ENCODE measurements at regions not wholly inside any gene's neighbourhood (a gene's known extent, or its start where the extent isn't known, plus 50 kb on each side); places are given as distances from the start of the nearest gene placed in this dataset.
"Not testable (repeated sequence)": the region's sequence is repeated elsewhere in the genome, so short reads cannot be mapped to it uniquely, and the experiment has no call there.

DNA sequence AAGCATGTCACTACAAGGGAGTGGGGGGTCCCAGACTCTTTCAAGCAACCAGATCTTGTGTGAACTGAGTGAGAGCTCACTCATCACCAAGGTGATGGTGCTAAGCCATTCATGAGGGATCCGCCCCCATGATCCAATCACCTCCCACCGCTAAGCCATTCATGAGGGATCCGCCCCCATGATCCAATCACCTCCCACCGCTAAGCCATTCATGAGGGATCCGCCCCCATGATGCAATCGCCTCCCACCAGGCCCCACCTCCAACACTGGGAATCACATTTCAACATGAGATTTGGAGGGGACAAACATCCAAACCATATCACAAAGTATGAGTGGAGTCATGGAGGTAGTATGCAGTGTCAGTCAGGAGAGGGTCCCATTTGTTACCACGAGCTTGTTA, 64.8 kb upstream of the PROKR2 start:
- DNase-seq: not testable (repeated sequence)

DNA sequence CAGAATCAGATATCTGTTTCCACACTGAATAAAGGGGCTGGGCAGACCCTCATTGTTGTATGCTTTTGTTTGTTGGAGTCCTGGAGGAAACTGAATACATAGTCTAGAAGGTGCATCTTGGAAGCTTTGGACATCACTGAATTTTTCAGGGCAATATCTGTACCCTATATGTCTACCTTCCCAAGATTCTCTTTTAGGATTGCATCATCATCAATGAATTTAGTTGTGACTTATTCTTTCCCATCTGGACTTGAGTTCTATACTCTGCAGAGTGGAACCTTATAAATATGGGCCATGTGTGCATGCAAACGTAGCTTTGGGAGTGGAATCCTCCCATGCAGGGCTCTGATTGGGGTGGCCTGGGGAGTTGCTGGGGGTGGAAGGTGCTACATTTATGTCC, 60.7 kb upstream of the PROKR2 start:
- no peak for DNase-seq

DNA sequence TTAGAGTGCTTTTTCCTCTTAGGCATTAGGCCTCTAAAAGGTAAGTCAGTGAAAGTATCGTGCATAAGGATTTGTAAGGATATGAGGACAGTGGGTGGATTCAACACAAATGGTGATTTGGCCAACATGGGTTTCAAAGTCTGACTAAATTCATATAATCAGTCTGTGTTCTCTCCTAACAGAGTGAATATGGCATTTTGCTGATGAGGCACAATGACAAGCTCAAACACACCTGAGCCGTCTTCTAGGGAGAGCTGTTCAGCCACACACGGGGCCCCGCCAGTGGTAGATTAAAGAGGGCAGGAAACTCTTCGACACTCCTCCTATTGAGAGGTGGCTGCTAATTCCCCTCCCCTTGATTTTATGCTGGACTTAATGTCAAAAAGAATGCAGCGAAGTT, 59.5 kb upstream of the PROKR2 start:
- no peak for DNase-seq

DNA sequence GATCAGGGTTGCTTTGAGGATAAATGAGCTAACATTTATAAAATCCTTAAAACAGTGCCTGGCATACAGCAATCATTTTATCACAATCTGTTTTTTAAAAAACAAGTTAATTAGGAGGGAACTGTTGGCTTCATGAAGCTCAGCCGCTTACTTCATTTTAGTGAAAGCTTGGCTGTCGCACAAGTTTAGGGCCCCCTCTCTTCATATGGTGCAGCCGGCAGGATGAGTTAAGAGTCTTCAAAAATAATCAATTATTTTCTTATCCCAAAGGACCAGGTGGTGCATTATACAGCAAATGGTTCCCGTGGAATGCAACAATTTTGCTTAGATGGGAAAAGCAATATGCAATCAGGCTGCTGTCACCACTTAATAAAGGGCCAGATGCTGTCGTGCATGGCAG, 57.4 kb upstream of the PROKR2 start:
- DNase-seq: no peak

DNA sequence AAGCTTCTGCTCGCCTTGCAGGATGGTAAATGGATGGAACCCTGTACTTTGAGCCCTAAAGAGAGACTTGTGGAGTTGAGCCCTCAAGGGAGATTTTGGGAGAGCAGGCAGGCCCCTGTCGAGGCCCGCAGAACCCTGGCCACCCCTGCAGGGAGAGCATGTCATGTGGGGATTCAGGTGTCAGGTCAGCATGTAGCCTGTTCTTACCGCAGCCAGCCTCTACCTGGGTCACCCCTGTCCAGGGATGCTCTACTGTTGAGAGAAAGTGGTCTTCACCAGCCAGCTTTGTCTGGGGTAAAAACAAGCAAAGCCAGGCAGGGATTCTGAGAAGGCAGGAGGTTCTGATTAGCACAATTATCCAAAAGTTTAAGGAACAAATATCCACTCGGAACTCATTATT, 55.6 kb upstream of the PROKR2 start:
- no peak for DNase-seq

DNA sequence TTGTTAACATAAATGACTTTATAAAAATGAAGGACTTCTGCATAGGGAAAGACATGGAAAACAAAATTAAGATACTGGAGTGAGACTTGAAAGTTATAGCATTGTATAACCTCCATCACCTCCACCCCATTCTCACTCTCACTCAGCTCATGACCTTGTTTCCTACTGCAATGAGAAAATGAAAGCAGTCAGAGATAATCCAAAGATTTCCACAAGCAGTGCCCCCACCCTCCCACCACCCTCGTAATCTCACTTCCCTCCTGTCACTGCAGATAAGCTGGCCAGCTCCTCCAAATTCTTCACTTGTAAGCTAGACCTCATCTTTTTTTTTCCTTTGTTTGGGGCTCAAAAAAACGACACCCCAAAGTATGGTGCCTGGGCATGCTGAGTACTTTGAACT, 52.9 kb upstream of the PROKR2 start:
- DNase-seq: no peak
